Endothelial cell (in vitro differentiated cells): ENCODE measurements at regions not wholly inside any gene's neighbourhood (a gene's known extent, or its start where the extent isn't known, plus 50 kb on each side); places are given as distances from the start of the nearest gene placed in this dataset.

ENCODE experiments used
- DNase-seq: peaks from one replicate; pipeline ENCODE4 v3.0.0; 2021; ENCODE audit warnings: low spot score
- H3K27ac Mint-ChIP-seq: one replicate; pipeline ENCODE4 v1.8.0; 2021; ENCODE audit warnings: mixed read lengths, inconsistent platforms; ENCODE audit not compliant: unreplicated experiment
- H3K27me3 Mint-ChIP-seq: one replicate; pipeline ENCODE4 v1.8.0; 2021; ENCODE audit warnings: mild to moderate bottlenecking, moderate library complexity, mixed read lengths, inconsistent platforms; ENCODE audit not compliant: unreplicated experiment
- H3K36me3 Mint-ChIP-seq: one replicate; pipeline ENCODE4 v1.8.0; 2021; ENCODE audit warnings: mild to moderate bottlenecking, low read depth, mixed read lengths, inconsistent platforms; ENCODE audit not compliant: unreplicated experiment
- H3K4me1 Mint-ChIP-seq: one replicate; pipeline ENCODE4 v1.8.0; 2021; ENCODE audit warnings: mild to moderate bottlenecking, mixed read lengths, inconsistent platforms; ENCODE audit not compliant: unreplicated experiment
- H3K4me3 Mint-ChIP-seq: one replicate; pipeline ENCODE4 v1.8.0; 2021; ENCODE audit warnings: mild to moderate bottlenecking, mixed read lengths, inconsistent platforms; ENCODE audit not compliant: unreplicated experiment
- H3K9me3 Mint-ChIP-seq: one replicate; pipeline ENCODE4 v1.8.0; 2021; ENCODE audit warnings: mixed read lengths, inconsistent platforms; ENCODE audit not compliant: unreplicated experiment
- TF ChIP-seq, protein P1 (sequence below): fragments of 200-600 bp; sonication (generic); IDR thresholded peaks from one replicate; pipeline ENCODE4 v1.5.0; 2021; ENCODE audit warnings: antibody characterized with exemption; ENCODE audit not compliant: unreplicated experiment

DNA sequence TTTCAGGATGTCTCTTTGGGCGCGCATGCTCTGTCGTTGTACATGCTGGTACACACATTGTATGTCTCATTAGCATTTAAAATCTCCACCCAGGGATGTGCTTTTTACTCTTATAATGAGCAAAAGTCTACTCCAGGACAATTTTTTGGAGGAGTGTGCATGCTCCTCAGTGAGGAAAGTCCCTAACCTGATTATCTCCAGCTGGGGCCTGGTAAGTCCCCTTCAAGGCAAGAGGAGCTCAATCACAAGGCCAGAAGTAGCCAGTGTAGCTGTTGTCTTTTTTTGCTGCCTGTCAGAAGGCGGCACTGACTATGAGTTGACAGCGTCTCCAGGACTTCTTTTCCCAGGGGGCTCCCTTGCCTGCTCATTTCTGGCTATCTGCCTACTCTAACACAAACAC, 218.3 kb upstream of the CNTN1 start:
- H3K27ac Mint-ChIP-seq = no peak overlapping the region
- no peak overlapping the region for H3K4me3 Mint-ChIP-seq
- no peaks in the 10 kb centered on the region for H3K4me1 Mint-ChIP-seq
- H3K27me3 Mint-ChIP-seq = no peaks in the 10 kb centered on the region
- H3K36me3 Mint-ChIP-seq = no peaks in the 10 kb centered on the region
- no peak for DNase-seq
- TF ChIP-seq, protein P1, sequence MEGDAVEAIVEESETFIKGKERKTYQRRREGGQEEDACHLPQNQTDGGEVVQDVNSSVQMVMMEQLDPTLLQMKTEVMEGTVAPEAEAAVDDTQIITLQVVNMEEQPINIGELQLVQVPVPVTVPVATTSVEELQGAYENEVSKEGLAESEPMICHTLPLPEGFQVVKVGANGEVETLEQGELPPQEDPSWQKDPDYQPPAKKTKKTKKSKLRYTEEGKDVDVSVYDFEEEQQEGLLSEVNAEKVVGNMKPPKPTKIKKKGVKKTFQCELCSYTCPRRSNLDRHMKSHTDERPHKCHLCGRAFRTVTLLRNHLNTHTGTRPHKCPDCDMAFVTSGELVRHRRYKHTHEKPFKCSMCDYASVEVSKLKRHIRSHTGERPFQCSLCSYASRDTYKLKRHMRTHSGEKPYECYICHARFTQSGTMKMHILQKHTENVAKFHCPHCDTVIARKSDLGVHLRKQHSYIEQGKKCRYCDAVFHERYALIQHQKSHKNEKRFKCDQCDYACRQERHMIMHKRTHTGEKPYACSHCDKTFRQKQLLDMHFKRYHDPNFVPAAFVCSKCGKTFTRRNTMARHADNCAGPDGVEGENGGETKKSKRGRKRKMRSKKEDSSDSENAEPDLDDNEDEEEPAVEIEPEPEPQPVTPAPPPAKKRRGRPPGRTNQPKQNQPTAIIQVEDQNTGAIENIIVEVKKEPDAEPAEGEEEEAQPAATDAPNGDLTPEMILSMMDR = no peak
- peaks cover 3% of the 10 kb centered on the region for H3K9me3 Mint-ChIP-seq

DNA sequence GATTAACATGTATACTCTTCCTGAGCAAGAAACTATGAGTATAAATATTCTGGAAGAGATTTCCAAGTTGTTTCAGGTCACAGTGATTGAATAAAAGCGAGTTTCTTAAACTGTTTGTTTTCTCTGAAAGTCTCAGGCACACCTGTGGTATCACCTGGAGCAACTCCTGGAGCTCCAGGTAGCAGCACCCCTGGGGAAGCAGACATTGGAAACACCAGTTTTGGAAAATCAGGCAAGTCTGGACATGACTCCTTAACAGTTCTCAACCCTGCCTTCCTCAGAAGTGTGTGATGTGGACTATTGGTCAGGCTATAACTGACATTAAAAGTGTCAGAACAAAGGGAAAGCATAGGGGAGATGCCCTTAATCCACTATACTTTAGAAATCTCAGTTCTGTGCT, 217.6 kb upstream of the CNTN1 start:
- no peaks in the 10 kb centered on the region for H3K4me1 Mint-ChIP-seq
- H3K27me3 Mint-ChIP-seq = no peaks in the 10 kb centered on the region
- peaks cover 10% of the 10 kb centered on the region for H3K9me3 Mint-ChIP-seq
- no peak overlapping the region for H3K4me3 Mint-ChIP-seq
- H3K27ac Mint-ChIP-seq = no peak overlapping the region
- no peak for DNase-seq
- H3K36me3 Mint-ChIP-seq = no peaks in the 10 kb centered on the region
- TF ChIP-seq, protein P1 = no peak

DNA sequence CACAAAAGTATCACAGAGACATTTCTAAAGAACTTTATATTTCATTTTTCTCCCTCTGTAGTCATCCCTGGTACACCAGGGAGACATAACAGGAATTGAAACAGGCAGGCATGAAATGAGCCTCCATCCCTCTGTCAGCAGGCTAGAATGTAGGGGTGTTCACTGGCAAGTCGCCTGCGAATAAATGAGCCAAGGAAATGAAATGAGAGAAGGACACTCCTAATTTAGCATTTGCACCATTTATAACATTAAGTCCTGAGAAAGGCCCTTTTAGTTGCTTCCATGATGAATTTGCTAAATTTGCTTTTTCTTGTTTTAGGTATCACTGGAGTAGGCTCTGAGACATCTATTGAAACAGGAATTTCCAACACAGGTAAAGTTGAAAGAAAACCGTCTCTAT, 192.4 kb upstream of the CNTN1 start:
- H3K4me1 Mint-ChIP-seq = no peaks in the 10 kb centered on the region
- H3K36me3 Mint-ChIP-seq = no peaks in the 10 kb centered on the region
- no peak overlapping the region for H3K4me3 Mint-ChIP-seq
- no peaks in the 10 kb centered on the region for H3K9me3 Mint-ChIP-seq
- TF ChIP-seq, protein P1 = no peak
- no peak for DNase-seq
- no peak overlapping the region for H3K27ac Mint-ChIP-seq
- H3K27me3 Mint-ChIP-seq = peaks cover 1% of the 10 kb centered on the region

DNA sequence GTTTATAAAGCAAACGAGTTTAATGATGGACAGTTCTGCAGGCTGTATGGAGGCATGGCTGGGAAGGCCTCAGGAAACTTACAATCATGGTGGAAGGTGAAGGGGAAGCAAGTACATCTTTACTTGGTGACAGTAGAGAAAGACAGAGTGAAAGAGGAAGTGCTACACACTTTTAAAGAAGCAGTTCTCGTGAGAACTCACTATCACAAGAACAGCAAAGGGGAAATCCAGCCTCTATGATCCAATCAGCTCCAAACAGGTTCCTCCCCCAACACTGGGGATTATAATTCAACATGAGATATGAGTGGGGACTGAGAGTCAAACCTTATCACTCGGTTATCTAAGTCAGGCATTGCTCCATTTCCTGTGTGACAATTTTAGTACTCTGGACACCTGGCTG, 189.9 kb upstream of the CNTN1 start:
- no peak overlapping the region for H3K4me3 Mint-ChIP-seq

DNA sequence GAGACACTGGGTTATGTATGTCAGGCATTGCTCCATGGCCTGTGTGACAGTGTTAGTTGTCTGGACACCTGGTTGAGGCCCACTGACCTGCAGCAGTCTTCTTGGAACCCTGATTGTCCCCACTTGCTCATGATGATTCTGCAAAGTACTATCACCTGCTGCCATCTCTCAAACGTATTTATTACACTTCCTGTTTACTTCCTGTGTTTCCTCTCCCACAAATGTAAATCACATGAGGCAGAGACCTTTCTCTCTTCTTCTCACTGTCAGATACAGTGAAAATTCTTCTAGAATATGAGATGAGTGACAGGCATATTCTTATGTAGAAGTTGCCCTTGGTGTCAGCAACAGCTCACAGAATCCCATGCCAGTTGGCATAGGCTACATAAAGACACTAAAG, 186.9 kb upstream of the CNTN1 start:
- H3K4me3 Mint-ChIP-seq = no peak overlapping the region
- H3K4me1 Mint-ChIP-seq = no peaks in the 10 kb centered on the region
- no peaks in the 10 kb centered on the region for H3K9me3 Mint-ChIP-seq
- peaks cover 1% of the 10 kb centered on the region for H3K27me3 Mint-ChIP-seq
- TF ChIP-seq, protein P1 = no peak
- H3K36me3 Mint-ChIP-seq = no peaks in the 10 kb centered on the region
- DNase-seq = no peak
- H3K27ac Mint-ChIP-seq = no peak overlapping the region

More for the DNA sequence above, 189.9 kb upstream of the CNTN1 start:
- DNase-seq = no peak
- Mint-ChIP-seq H3K27me3 (peaks cover 1% of the 10 kb centered on the region), H3K4me1 (no peaks in the 10 kb centered on the region), H3K27ac (no peak overlapping the region), H3K9me3 (no peaks in the 10 kb centered on the region), H3K36me3 (no peaks in the 10 kb centered on the region)
- TF ChIP-seq, protein P1 = no peak
